ENCODE measurements at regions not wholly inside any gene's neighbourhood (a gene's known extent, or its start where the extent isn't known, plus 50 kb on each side); places are given as distances from the start of the nearest gene placed in this dataset.

GRCh38 chr18:5051207-5051606 is 145.8 kb downstream of the AKAIN1 start:
- no peak for TF ChIP-seq POLR2A (IDR thresholded peaks at IDR 0.05)
- TF ChIP-seq CTCF (IDR thresholded peaks at IDR 0.05): no peak
- no peak for TF ChIP-seq EP300 (IDR thresholded peaks at IDR 0.05)

All from suprapubic skin (tissue), 3 donors.